Osteoblast (primary cell): ENCODE measurements at regions not wholly inside any gene's neighbourhood (a gene's known extent, or its start where the extent isn't known, plus 50 kb on each side); places are given as distances from the start of the nearest gene placed in this dataset.
A peak's percentile ranks its signal among the peaks of the same experiment; 100 is the strongest.

Source experiments
- DNase-seq: peaks from one replicate; pipeline ENCODE4 v3.0.0; 2011; ENCODE audit warnings: low spot score, mixed read lengths; ENCODE audit not compliant: insufficient read length; ENCODE audit errors: missing footprints
- H2AFZ ChIP-seq: 2 replicates; pipeline ENCODE4 v1.6.0; 2011; ENCODE audit warnings: mild to moderate bottlenecking, low read length
- H3K27ac ChIP-seq: 2 replicates; pipeline ENCODE4 v1.5.1; 2011; ENCODE audit warnings: mild to moderate bottlenecking, low read depth, low read length, moderate library complexity
- H3K27me3 ChIP-seq: 2 replicates; pipeline ENCODE4 v1.6.0; 2012; ENCODE audit warnings: mild to moderate bottlenecking, control low read depth, inconsistent platforms, low read length, moderate library complexity; ENCODE audit not compliant: insufficient read depth
- H3K36me3 ChIP-seq: 2 replicates; pipeline ENCODE4 v1.5.1; 2011; ENCODE audit warnings: mild to moderate bottlenecking, low read length, control low read depth, moderate library complexity; ENCODE audit not compliant: insufficient read depth
- H3K4me1 ChIP-seq: 2 replicates; pipeline ENCODE4 v1.5.1; 2011; ENCODE audit warnings: mild to moderate bottlenecking, low read length, control low read depth, moderate library complexity; ENCODE audit not compliant: insufficient read depth
- H3K4me2 ChIP-seq: 2 replicates; pipeline ENCODE4 v1.6.0; 2011; ENCODE audit warnings: mild to moderate bottlenecking, low read length; ENCODE audit not compliant: insufficient read depth
- H3K4me3 ChIP-seq: fragments of 200-600 bp; sonication (generic); 3 replicates; pipeline ENCODE4 v1.5.1; 2012; ENCODE audit warnings: mild to moderate bottlenecking, low read length, inconsistent platforms; ENCODE audit not compliant: insufficient read depth
- H3K79me2 ChIP-seq: 2 replicates; pipeline ENCODE4 v1.6.0; 2012; ENCODE audit warnings: mild to moderate bottlenecking, low read length, control low read depth, inconsistent platforms; ENCODE audit not compliant: insufficient read depth
- H3K9me3 ChIP-seq: 2 replicates; pipeline ENCODE4 v1.5.1; 2011; ENCODE audit warnings: low read depth, low read length, control low read depth
- H4K20me1 ChIP-seq: 2 replicates; pipeline ENCODE4 v1.6.0; 2012; ENCODE audit warnings: mild to moderate bottlenecking, low read length, control low read depth; ENCODE audit not compliant: insufficient read depth
- TF ChIP-seq, protein P1 (sequence below): IDR thresholded peaks from 2 replicates; pipeline ENCODE4 v1.5.1; 2011; ENCODE audit warnings: mild to moderate bottlenecking, low read depth, low read length, moderate library complexity; ENCODE audit errors: extremely low read depth

DNA sequence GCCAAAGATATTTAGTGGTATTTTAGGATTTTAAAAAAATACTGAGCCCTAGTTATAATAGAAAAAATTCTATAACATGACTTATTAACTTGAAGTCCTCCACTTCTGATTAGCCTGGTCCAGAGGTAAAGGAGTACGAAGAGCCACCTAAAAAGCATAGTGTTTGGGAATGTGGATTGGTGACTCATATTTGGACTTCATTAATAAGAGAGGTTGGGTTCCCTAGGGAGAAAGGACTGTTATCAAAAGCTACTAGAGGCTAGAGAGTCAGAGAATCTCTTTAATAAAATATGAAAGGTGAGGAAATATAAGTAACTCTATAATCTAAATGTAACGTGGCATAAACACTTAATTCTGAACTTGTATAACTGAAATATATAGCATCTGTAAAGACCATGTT is 180.7 kb upstream of the TARS1 start:
- no peak for DNase-seq
- TF ChIP-seq, protein P1, sequence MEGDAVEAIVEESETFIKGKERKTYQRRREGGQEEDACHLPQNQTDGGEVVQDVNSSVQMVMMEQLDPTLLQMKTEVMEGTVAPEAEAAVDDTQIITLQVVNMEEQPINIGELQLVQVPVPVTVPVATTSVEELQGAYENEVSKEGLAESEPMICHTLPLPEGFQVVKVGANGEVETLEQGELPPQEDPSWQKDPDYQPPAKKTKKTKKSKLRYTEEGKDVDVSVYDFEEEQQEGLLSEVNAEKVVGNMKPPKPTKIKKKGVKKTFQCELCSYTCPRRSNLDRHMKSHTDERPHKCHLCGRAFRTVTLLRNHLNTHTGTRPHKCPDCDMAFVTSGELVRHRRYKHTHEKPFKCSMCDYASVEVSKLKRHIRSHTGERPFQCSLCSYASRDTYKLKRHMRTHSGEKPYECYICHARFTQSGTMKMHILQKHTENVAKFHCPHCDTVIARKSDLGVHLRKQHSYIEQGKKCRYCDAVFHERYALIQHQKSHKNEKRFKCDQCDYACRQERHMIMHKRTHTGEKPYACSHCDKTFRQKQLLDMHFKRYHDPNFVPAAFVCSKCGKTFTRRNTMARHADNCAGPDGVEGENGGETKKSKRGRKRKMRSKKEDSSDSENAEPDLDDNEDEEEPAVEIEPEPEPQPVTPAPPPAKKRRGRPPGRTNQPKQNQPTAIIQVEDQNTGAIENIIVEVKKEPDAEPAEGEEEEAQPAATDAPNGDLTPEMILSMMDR = no peak

DNA sequence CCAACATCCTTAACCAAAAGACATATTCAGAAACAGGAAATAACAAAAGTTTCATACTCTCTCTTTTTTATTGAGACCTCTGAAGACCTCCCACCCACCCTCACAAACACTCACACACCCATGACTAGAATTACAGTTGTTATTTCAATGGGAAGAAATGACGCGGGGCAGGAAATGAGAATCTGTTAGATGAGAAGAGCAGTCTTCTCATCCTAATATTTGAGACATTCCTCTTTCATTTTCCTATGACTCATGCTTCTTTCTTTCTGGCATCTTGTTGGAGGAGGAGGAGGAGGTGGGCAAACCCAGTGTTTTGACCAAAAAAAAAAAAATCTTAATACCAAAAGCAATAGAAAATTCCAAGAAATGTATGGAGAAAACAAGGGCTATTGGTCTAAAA is 179.5 kb upstream of the TARS1 start:
- Histone ChIP-seq H3K4me3 (no peak overlapping the region), H3K27me3 (no peaks in the 10 kb centered on the region), H2AFZ (peak overlapping the region; percentile 86), H3K79me2 (no peaks in the 10 kb centered on the region), H3K9me3 (no peaks in the 10 kb centered on the region), H4K20me1 (no peaks in the 10 kb centered on the region), H3K4me1 (peaks cover 22% of the 10 kb centered on the region), H3K36me3 (no peaks in the 10 kb centered on the region), H3K4me2 (peak overlapping the region; percentile 48), H3K27ac (peak overlapping the region; percentile 74)
- no peak for DNase-seq
- TF ChIP-seq, protein P1 = no peak

More for the DNA sequence above, 180.7 kb upstream of the TARS1 start:
- H3K27me3 ChIP-seq = no peaks in the 10 kb centered on the region
- H3K4me2 ChIP-seq = no peak overlapping the region
- no peak overlapping the region for H2AFZ ChIP-seq
- no peak overlapping the region for H3K4me3 ChIP-seq
- H3K79me2 ChIP-seq = no peaks in the 10 kb centered on the region
- peak overlapping the region; percentile 9 for H3K27ac ChIP-seq
- H3K36me3 ChIP-seq = no peaks in the 10 kb centered on the region
- H3K9me3 ChIP-seq = no peaks in the 10 kb centered on the region
- H3K4me1 ChIP-seq = peaks cover 22% of the 10 kb centered on the region
- no peaks in the 10 kb centered on the region for H4K20me1 ChIP-seq

DNA sequence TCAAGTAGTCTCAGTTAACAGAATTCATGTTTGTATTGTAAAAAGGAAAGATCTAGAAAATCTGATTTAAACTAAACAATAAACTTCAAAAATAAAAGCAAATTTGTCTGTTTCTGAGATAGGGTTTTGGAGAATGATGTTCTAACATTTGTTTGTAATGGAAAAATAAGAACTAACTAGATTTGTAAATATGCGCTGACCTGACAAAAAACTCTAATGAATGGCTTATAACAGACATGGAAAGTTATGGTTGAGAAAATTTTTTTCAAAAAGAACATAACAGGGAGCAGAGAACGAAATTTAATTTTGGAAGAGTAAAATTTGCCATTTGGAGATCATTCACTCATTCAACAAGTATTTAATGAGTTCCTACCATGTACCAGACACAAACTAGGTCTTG is 179.0 kb upstream of the TARS1 start:
- no peaks in the 10 kb centered on the region for H3K27me3 ChIP-seq
- H3K79me2 ChIP-seq = no peaks in the 10 kb centered on the region
- H2AFZ ChIP-seq = no peak overlapping the region
- TF ChIP-seq, protein P1 = no peak
- H4K20me1 ChIP-seq = no peaks in the 10 kb centered on the region
- no peaks in the 10 kb centered on the region for H3K36me3 ChIP-seq
- DNase-seq = no peak
- H3K4me1 ChIP-seq = peaks cover 22% of the 10 kb centered on the region
- H3K4me2 ChIP-seq = no peak overlapping the region
- H3K27ac ChIP-seq = peak overlapping the region; percentile 74
- H3K9me3 ChIP-seq = no peaks in the 10 kb centered on the region
- no peak overlapping the region for H3K4me3 ChIP-seq

DNA sequence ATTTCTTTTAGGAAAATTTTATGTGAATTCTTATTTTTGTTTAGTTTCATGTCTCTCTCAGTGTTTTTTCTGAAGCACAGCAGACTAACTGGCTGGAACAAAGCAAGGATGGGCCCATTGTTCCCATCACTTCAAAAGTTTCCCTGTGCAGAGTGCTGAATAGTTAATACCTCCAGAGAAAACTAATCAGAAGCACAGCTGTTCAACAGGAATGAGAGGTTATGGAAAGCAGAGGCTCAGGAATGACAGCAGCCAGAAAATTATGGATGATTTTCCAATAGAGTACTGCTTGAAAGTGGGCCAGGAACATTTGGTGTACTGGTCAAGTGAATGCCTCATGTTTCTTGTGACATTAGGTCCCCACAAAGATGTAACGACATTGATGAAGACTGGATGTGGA is 173.0 kb upstream of the TARS1 start:
- peaks cover 13% of the 10 kb centered on the region for H3K4me1 ChIP-seq
- DNase-seq = no peak
- H3K36me3 ChIP-seq = no peaks in the 10 kb centered on the region
- TF ChIP-seq, protein P1 = no peak
- H4K20me1 ChIP-seq = no peaks in the 10 kb centered on the region
- H3K9me3 ChIP-seq = no peaks in the 10 kb centered on the region
- peak overlapping the region; percentile 24 for H2AFZ ChIP-seq
- no peaks in the 10 kb centered on the region for H3K79me2 ChIP-seq
- H3K4me3 ChIP-seq = no peak overlapping the region
- no peak overlapping the region for H3K4me2 ChIP-seq
- H3K27me3 ChIP-seq = no peaks in the 10 kb centered on the region
- no peak overlapping the region for H3K27ac ChIP-seq
